A673 (cell line): ENCODE measurements at regions not wholly inside any gene's neighbourhood (a gene's known extent, or its start where the extent isn't known, plus 50 kb on each side); places are given as distances from the start of the nearest gene placed in this dataset.

Experiments used
- BruUV-seq: library from RNA; stranded (reverse); fragments of 400-500 nt; replicated peaks from 2 replicates; lab custom pipeline; 2021; lab: Mats Ljungman, UMichigan
- CTCF ChIA-PET: fragments of 300-600 bp; sonication (Branson Sonifier 250); formaldehyde crosslinking; loops from one replicate; lab custom pipeline; 2022; ENCODE audit warnings: antibody characterized with exemption; lab: Charles Lee
- POLR2A ChIA-PET: fragments of 300-600 bp; sonication (Branson Sonifier 250); formaldehyde crosslinking; loops from one replicate; lab custom pipeline; 2022; ENCODE audit warnings: antibody characterized with exemption; ENCODE audit not compliant: low non-redundant PET; lab: Charles Lee
- DNase-seq: peaks from one replicate; pipeline ENCODE4 v3.0.0-alpha.2; 2015; ENCODE audit warnings: low spot score
- H3K27ac ChIP-seq: fragments of 200-600 bp; sonication (generic); 2 replicates; pipeline ENCODE4 v1.5.1; 2016; ENCODE audit warnings: mixed run types, low read depth, mild to moderate bottlenecking, mixed read lengths, antibody characterized with exemption, low read length; ENCODE audit not compliant: poor library complexity, severe bottlenecking
- H3K27me3 ChIP-seq: fragments of 200-600 bp; sonication (generic); replicated peaks from 2 replicates; pipeline ENCODE4 v1.6.1; 2017; ENCODE audit warnings: mixed run types, low read depth, mild to moderate bottlenecking, mixed read lengths, antibody characterized with exemption, low read length; ENCODE audit not compliant: insufficient read depth, poor library complexity
- H3K36me3 ChIP-seq: fragments of 200-600 bp; sonication (generic); 2 replicates; pipeline ENCODE4 v1.6.1; 2016; ENCODE audit warnings: mixed run types, mild to moderate bottlenecking, mixed read lengths, antibody characterized with exemption, low read length; ENCODE audit not compliant: insufficient read depth, poor library complexity, severe bottlenecking
- H3K4me1 ChIP-seq: fragments of 200-600 bp; sonication (generic); 2 replicates; pipeline ENCODE4 v1.6.1; 2017; ENCODE audit warnings: mixed run types, mild to moderate bottlenecking, mixed read lengths, antibody characterized with exemption, low read length; ENCODE audit not compliant: insufficient read depth, poor library complexity, severe bottlenecking
- H3K4me3 ChIP-seq: fragments of 200-600 bp; sonication (generic); 2 replicates; pipeline ENCODE4 v1.5.1; 2016; ENCODE audit warnings: low read depth, mixed run types, mild to moderate bottlenecking, mixed read lengths, low read length; ENCODE audit not compliant: poor library complexity, severe bottlenecking
- H3K9me3 ChIP-seq: fragments of 200-600 bp; sonication (generic); 2 replicates; pipeline ENCODE4 v1.6.1; 2016; ENCODE audit warnings: mixed run types, low read depth, mild to moderate bottlenecking, mixed read lengths, antibody characterized with exemption, low read length; ENCODE audit not compliant: poor library complexity, severe bottlenecking
- CTCF ChIP-seq: fragments of 300-800, 200-600 bp; sonication (generic); conservative IDR thresholded peaks from 2 replicates; pipeline ENCODE4 v1.5.1; 2017; ENCODE audit warnings: low read depth, mild to moderate bottlenecking, antibody characterized with exemption, low read length, moderate library complexity, mixed read lengths
- EZH2 ChIP-seq: fragments of 200-600 bp; sonication (generic); IDR thresholded peaks from 2 replicates; pipeline ENCODE4 v1.6.1; 2017; ENCODE audit warnings: borderline replicate concordance, low read depth, mild to moderate bottlenecking, mixed read lengths, antibody characterized with exemption, low read length; ENCODE audit not compliant: poor library complexity, severe bottlenecking
- intact Hi-C: fragments of 100-400 bp; cut with micrococcal nuclease; formaldehyde crosslinking; loops from one replicate; pipeline ENCODE4 v1.10.0; 2022; ENCODE audit not compliant: unreplicated experiment

GRCh38 chr16:52237823-52238222 is 309.1 kb downstream of the TOX3 start:
- DNase-seq, result no peak
- no peaks in the 10 kb centered on the region for H3K9me3 ChIP-seq
- peaks cover 4% of the 10 kb centered on the region for H3K27me3 ChIP-seq
- no peak overlapping the region for H3K4me3 ChIP-seq
- ChIA-PET POLR2A (no interaction called here), CTCF (no interaction called here)
- BruUV-seq, result no TSS peak
- H3K27ac ChIP-seq, result no peak overlapping the region
- TF ChIP-seq CTCF (no peak), EZH2 (no peak)
- H3K36me3 ChIP-seq, result no peaks in the 10 kb centered on the region
- intact Hi-C loops, result no loop called here
- no peaks in the 10 kb centered on the region for H3K4me1 ChIP-seq

DNA sequence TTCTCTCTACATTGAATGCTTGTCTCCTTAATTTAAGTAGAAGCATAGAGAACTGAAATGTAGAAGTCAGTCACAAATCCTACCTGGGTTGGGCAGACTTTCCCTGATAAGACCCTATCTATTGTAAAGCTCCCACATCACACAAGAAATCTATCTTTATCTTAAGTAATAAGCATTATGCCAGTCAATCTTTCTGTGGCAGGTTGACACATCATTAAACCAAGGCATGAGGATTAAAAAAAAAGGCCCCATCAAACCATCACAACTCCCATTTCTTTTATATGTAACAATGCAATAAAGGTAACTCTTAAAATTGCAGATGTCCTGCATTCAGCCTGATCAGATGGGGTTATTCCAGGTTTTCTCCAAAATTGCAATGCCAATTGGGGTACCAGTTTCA is 311.8 kb downstream of the TOX3 start:
- no TSS peak for BruUV-seq
- CTCF ChIA-PET, result no interaction called here
- Histone ChIP-seq H3K4me3 (no peak overlapping the region), H3K27me3 (peaks cover 4% of the 10 kb centered on the region), H3K4me1 (no peaks in the 10 kb centered on the region), H3K27ac (no peak overlapping the region), H3K36me3 (no peaks in the 10 kb centered on the region), H3K9me3 (no peaks in the 10 kb centered on the region)
- intact Hi-C loops, result no loop called here
- DNase-seq, result no peak
- POLR2A ChIA-PET, result no interaction called here
- TF ChIP-seq EZH2, result no peak
- TF ChIP-seq CTCF, result no peak

DNA sequence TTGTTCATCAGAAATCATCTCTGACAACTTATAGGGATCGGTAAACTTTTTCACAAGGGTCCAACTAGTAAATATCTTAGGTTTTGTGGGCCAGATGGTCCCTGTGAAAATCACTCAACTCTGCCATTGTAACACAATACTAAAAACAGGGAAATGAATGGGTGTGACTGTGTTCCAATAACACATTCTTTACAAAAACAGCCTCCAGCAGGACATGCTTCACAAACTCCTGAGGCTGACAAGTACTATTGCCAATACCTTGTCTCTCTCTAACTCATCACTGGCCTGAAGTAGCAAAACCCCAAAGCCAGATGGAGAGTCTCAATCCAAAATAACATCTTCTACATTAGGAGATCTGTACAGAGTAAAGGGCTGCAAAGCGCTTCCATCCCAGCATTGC is 312.3 kb downstream of the TOX3 start:
- Histone ChIP-seq H3K4me1 (no peaks in the 10 kb centered on the region), H3K36me3 (no peaks in the 10 kb centered on the region), H3K27ac (no peak overlapping the region), H3K27me3 (peaks cover 4% of the 10 kb centered on the region), H3K4me3 (no peak overlapping the region), H3K9me3 (no peaks in the 10 kb centered on the region)
- intact Hi-C loops, result no loop called here
- DNase-seq, result no peak
- CTCF ChIA-PET, result no interaction called here
- BruUV-seq, result no TSS peak
- TF ChIP-seq CTCF (no peak), EZH2 (no peak)
- POLR2A ChIA-PET, result no interaction called here

DNA sequence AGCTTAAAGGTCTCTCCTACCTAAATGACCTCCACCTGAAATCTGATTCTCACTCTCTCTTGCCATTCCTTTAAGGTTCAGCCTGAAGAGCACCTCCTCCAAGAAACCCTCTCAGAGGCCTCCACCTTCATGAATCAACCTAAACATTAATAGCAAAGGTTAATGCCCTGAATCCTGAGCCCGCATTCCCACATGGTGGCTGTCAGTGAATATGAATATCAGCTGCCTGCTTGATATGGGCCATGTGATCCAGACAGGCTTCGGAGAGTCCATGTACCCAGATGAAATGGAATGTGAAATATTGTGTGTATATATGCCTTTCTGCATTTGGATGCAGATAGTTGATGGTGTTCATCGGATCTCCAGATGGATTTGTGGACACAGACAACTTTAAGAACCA is 317.5 kb downstream of the TOX3 start:
- Histone ChIP-seq H3K27me3 (no peaks in the 10 kb centered on the region), H3K9me3 (no peaks in the 10 kb centered on the region), H3K36me3 (no peaks in the 10 kb centered on the region), H3K4me3 (no peak overlapping the region), H3K27ac (no peak overlapping the region), H3K4me1 (no peaks in the 10 kb centered on the region)
- TF ChIP-seq EZH2, result no peak
- TF ChIP-seq CTCF, result no peak
- intact Hi-C loops, result no loop called here
- BruUV-seq, result no TSS peak
- no peak for DNase-seq
- POLR2A ChIA-PET, result no interaction called here
- CTCF ChIA-PET, result no interaction called here
